OCI-LY1 (cell line): ENCODE measurements at regions not wholly inside any gene's neighbourhood (a gene's known extent, or its start where the extent isn't known, plus 50 kb on each side); places are given as distances from the start of the nearest gene placed in this dataset.

ENCODE experiments used
- H2AFZ ChIP-seq: fragments of 200-600 bp; sonication (generic), shearing (Covaris generic); 2 replicates; pipeline ENCODE4 v1.6.0; 2014; ENCODE audit warnings: antibody characterized with exemption, mild to moderate bottlenecking, low read length
- H3F3A ChIP-seq: fragments of 200-600 bp; sonication (generic), shearing (Covaris generic); 2 replicates; pipeline ENCODE4 v1.6.0; 2014; ENCODE audit warnings: mild to moderate bottlenecking, antibody characterized with exemption, low read length, moderate library complexity; ENCODE audit not compliant: insufficient read depth
- H3K27ac ChIP-seq: fragments of 200-600 bp; sonication (generic); 2 replicates; pipeline ENCODE4 v1.5.1; 2014; ENCODE audit warnings: low read length, mixed run types, mild to moderate bottlenecking, low read depth; ENCODE audit not compliant: poor library complexity, severe bottlenecking
- H3K27me3 ChIP-seq: fragments of 200-600 bp; sonication (generic); 2 replicates; pipeline ENCODE4 v1.6.0; 2014; ENCODE audit warnings: antibody characterized with exemption, mild to moderate bottlenecking, low read length, moderate library complexity; ENCODE audit not compliant: insufficient read depth
- H3K36me3 ChIP-seq: fragments of 200-600 bp; sonication (generic); 2 replicates; pipeline ENCODE4 v1.6.1; 2014; ENCODE audit warnings: mild to moderate bottlenecking, antibody characterized with exemption, low read length, moderate library complexity, mixed read lengths; ENCODE audit not compliant: insufficient read depth
- H3K4me1 ChIP-seq: fragments of 200-600 bp; sonication (generic); 2 replicates; pipeline ENCODE4 v1.5.1; 2014; ENCODE audit warnings: mild to moderate bottlenecking, low read length, moderate library complexity; ENCODE audit not compliant: insufficient read depth, severe bottlenecking
- H3K4me2 ChIP-seq: fragments of 200-600 bp; sonication (generic), shearing (Covaris generic); 2 replicates; pipeline ENCODE4 v1.6.1; 2014; ENCODE audit warnings: low read length
- H3K4me3 ChIP-seq: fragments of 200-600 bp; sonication (generic); 2 replicates; pipeline ENCODE4 v1.5.1; 2014; ENCODE audit warnings: low read length, low read depth, mild to moderate bottlenecking, mixed read lengths; ENCODE audit not compliant: poor library complexity, severe bottlenecking
- H3K79me2 ChIP-seq: fragments of 200-600 bp; shearing (Covaris generic); 2 replicates; pipeline ENCODE4 v1.6.1; 2016; ENCODE audit warnings: mixed run types, low read length, mixed read lengths; ENCODE audit not compliant: insufficient read depth
- H3K9ac ChIP-seq: fragments of 200-600 bp; sonication (generic), shearing (Covaris generic); 2 replicates; pipeline ENCODE4 v1.6.1; 2014; ENCODE audit warnings: mild to moderate bottlenecking, low read length, mixed read lengths
- H3K9me2 ChIP-seq: fragments of 200-600 bp; sonication (generic), shearing (Covaris generic); 2 replicates; pipeline ENCODE4 v1.6.1; 2014; ENCODE audit warnings: low read depth, mild to moderate bottlenecking, low read length, mixed read lengths
- H3K9me3 ChIP-seq: fragments of 200-600 bp; shearing (Covaris generic); 2 replicates; pipeline ENCODE4 v1.6.1; 2014; ENCODE audit warnings: low read length, mixed read lengths
- H4K20me1 ChIP-seq: fragments of 200-600 bp; sonication (generic), shearing (Covaris generic); 2 replicates; pipeline ENCODE4 v1.6.0; 2016; ENCODE audit warnings: mild to moderate bottlenecking, low read length; ENCODE audit not compliant: insufficient read depth
- EZH2 ChIP-seq: fragments of 200-600 bp; sonication (generic), shearing (Covaris generic); IDR thresholded peaks from 2 replicates; pipeline ENCODE4 v1.8.0; 2017; ENCODE audit warnings: borderline replicate concordance, mixed run types, mild to moderate bottlenecking, antibody characterized with exemption, low read length, moderate library complexity, mixed read lengths
- TF ChIP-seq, protein P1 (sequence below): fragments of 200-600 bp; sonication (generic), shearing (Covaris generic); IDR thresholded peaks from 2 replicates; pipeline ENCODE4 v1.5.1; 2017; ENCODE audit warnings: mild to moderate bottlenecking, antibody characterized with exemption, low read length, moderate library complexity, mixed read lengths

- Histone ChIP-seq H3F3A (no peaks in the 10 kb centered on the region), H4K20me1 (no peaks in the 10 kb centered on the region), H3K9me3 (no peaks in the 10 kb centered on the region), H3K27ac (no peak overlapping the region), H3K36me3 (no peaks in the 10 kb centered on the region), H3K4me2 (no peak overlapping the region), H3K4me1 (no peaks in the 10 kb centered on the region), H2AFZ (no peak overlapping the region), H3K9ac (no peak overlapping the region), H3K79me2 (no peaks in the 10 kb centered on the region), H3K4me3 (no peak overlapping the region), H3K27me3 (no peaks in the 10 kb centered on the region), H3K9me2 (no peaks in the 10 kb centered on the region)
- TF ChIP-seq EZH2, result no peak
- TF ChIP-seq, protein P1, sequence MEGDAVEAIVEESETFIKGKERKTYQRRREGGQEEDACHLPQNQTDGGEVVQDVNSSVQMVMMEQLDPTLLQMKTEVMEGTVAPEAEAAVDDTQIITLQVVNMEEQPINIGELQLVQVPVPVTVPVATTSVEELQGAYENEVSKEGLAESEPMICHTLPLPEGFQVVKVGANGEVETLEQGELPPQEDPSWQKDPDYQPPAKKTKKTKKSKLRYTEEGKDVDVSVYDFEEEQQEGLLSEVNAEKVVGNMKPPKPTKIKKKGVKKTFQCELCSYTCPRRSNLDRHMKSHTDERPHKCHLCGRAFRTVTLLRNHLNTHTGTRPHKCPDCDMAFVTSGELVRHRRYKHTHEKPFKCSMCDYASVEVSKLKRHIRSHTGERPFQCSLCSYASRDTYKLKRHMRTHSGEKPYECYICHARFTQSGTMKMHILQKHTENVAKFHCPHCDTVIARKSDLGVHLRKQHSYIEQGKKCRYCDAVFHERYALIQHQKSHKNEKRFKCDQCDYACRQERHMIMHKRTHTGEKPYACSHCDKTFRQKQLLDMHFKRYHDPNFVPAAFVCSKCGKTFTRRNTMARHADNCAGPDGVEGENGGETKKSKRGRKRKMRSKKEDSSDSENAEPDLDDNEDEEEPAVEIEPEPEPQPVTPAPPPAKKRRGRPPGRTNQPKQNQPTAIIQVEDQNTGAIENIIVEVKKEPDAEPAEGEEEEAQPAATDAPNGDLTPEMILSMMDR, result no peak
Measured at GRCh38 chr1:63023171-63023570, 239.2 kb downstream of the ATG4C start.

DNA sequence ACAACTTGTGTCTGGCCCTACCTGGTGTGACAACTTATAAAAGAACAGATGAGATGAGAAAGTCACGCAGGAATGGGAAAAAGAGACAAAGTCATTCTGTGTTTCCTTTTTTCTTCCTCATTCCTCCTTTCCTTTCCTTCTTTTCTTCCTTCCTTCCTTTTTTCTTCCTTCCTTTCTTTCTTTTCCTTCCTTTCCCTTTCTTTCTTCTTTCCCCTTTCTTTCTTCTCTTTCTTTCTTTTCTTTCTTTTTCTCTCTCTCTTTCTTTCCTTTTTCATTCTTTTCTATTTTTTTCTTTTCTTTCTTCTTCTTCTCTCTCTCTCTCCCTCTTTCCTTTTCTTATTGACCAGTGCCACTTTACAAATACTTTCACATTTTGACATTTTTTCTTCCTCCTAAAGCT is 239.7 kb downstream of the ATG4C start:
- TF ChIP-seq, protein P1, result no peak
- TF ChIP-seq EZH2, result no peak
- H3K27me3 ChIP-seq, result no peaks in the 10 kb centered on the region
- H2AFZ ChIP-seq, result no peak overlapping the region
- no peaks in the 10 kb centered on the region for H3F3A ChIP-seq
- no peaks in the 10 kb centered on the region for H3K9me2 ChIP-seq
- no peak overlapping the region for H3K27ac ChIP-seq
- H3K4me3 ChIP-seq, result no peak overlapping the region
- no peaks in the 10 kb centered on the region for H3K36me3 ChIP-seq
- H3K79me2 ChIP-seq, result no peaks in the 10 kb centered on the region
- no peaks in the 10 kb centered on the region for H3K4me1 ChIP-seq
- no peak overlapping the region for H3K4me2 ChIP-seq
- no peaks in the 10 kb centered on the region for H3K9me3 ChIP-seq
- H3K9ac ChIP-seq, result no peak overlapping the region
- no peaks in the 10 kb centered on the region for H4K20me1 ChIP-seq

- H3K4me1 ChIP-seq, result no peaks in the 10 kb centered on the region
- TF ChIP-seq, protein P1, result no peak
- TF ChIP-seq EZH2, result no peak
- no peaks in the 10 kb centered on the region for H3K36me3 ChIP-seq
Measured at GRCh38 chr1:63024132-63024531, 240.2 kb downstream of the ATG4C start.

More at GRCh38 chr1:63024132-63024531, 240.2 kb downstream of the ATG4C start:
- no peaks in the 10 kb centered on the region for H3K79me2 ChIP-seq
- no peaks in the 10 kb centered on the region for H3K9me3 ChIP-seq
- H3F3A ChIP-seq, result no peaks in the 10 kb centered on the region
- no peaks in the 10 kb centered on the region for H4K20me1 ChIP-seq
- no peaks in the 10 kb centered on the region for H3K27me3 ChIP-seq
- H2AFZ ChIP-seq, result no peak overlapping the region
- no peak overlapping the region for H3K4me3 ChIP-seq
- no peaks in the 10 kb centered on the region for H3K9me2 ChIP-seq
- no peak overlapping the region for H3K27ac ChIP-seq
- no peak overlapping the region for H3K4me2 ChIP-seq
- no peak overlapping the region for H3K9ac ChIP-seq
